ENCODE measurements at regions not wholly inside any gene's neighbourhood (a gene's known extent, or its start where the extent isn't known, plus 50 kb on each side); places are given as distances from the start of the nearest gene placed in this dataset.

DNA sequence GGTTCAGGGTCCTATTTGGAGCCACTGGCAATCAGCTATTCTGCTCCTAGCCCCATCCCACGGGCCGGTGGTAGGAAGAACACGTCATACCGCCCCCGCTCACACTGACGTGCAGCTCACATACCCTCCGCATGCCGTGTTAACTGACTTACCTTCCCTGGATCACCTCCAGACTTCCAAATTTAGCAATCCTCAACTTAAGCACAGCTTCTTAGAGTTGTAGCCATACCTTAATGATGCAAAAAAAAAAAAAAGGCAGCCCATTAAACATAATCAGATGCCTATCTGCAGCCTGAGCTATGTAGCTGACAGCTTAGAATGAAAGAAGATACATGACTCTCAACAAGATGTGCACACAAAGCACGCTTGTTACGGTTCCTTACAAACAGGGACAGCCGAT is 93.0 kb downstream of the IRX2 start:
- no peak for DNase-seq (ENCODE audit: low read depth in 2 of 2)

DNA sequence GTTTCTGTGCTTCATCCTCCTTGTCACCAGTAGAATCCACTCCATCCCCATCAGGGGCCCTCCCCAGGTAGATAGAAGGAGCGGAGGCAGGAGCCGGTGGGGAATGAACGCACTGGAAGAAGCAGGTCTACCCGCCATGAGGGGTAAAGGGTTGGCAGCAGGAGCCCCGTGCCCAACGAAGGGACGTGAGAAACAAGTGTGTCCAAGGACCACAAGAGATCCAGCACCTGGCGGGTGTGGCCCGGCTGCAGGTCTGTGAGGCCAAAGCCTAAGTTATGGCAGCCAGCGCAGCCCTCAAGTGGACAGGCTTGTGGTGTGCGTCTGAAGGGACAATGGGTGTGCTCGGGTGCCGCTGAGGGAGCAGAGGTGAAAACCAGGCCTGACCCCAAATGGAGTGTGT is 94.3 kb downstream of the IRX2 start:
- no peak for DNase-seq (ENCODE audit: low read depth in 2 of 2)

DNA sequence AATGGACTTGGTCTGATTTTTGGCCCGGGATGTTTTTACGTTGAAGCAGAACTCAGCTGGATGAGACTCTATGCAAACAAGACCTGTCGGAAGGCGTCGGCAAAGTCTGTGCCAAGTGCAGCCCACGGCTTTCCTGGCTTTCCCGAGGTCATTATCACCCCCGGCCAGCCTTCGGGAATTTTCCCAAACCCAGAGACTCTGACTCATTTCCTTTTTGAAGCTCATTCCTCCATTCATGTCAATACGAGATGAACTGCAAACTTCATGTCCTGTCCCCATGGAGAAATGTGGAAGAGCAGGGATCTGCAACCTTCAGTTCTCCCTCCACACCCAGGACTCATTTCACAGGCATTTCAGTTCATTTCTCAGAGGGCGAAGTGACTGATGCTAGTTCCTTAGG is 95.3 kb downstream of the IRX2 start:
- no peak for DNase-seq (ENCODE audit: low read depth in 2 of 2)

DNA sequence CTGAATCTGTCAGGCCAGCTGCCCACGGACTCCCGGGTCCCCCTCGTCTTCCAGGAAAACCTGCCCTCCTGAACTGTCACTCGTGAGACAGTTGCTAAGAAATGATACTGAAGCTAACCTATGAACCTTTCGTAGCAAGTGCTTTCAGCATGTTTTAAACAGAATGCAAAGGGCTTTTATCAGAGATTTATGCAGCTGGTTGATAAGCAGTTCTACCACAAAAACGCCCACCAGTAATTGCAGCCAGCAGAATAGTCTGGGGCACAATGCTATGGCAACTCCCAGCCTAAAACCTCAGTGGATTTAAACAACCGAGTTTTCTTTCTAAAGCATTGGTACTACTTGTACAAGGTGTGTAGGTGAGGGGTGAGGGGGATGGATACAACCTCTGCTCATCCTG is 97.5 kb downstream of the IRX2 start:
- no peak for DNase-seq (ENCODE audit: low read depth in 2 of 2)

DNA sequence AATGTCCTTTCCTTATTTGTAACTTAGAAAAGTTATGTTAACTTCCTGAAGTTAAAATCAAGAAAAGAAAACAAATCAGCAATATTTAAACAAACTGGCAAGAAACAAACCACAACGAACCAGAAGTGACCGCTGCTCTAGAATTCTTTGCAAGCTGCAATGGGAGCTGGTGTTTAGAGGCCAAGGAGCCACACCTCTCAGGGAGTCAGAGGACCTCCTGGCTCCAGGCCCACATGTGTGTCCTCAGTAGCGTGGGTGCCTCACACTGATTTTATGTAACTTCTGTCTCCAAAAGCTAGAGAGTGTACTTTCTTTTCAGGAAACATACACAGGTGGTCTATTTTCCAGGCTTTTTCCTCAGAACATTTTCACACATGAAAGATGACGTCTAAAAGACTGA is 100.4 kb downstream of the IRX2 start:
- DNase-seq (ENCODE audit: low read depth in 2 of 2), result no peak

DNA sequence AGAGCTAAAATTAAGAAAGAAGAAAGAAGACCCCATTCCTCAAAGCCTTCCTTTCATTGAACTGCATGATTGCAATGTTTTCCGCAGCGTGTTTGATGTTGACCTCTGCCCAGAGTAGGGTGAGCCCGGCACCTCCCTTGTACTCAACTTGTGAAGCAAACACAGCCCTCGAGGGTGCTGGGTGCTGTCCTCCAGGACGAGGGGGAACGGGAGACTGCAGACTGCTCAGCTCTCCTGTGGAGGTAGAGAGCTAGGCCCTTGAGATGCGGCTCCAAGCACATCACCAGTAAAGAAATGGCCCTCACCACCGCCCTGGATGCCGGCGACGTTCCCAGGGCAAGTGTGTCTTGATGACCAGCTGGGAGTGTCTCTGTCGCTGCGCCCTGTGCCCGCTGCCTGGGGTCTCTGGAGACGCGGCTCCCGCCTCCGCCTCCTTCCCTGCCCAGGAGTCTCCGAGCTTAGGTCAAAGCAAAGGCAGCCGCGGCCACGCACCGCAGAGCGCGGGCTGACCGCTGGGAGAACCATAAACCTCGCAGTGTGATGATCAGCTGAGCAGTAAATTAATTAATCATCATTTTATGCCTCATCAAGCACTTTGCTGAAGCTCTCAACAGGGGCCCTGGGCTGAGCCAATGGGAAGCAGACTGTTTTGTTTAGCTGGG is 108.7 kb downstream of the IRX2 start:
- DNase-seq (ENCODE audit: low read depth in 2 of 2), result no peak

DNA sequence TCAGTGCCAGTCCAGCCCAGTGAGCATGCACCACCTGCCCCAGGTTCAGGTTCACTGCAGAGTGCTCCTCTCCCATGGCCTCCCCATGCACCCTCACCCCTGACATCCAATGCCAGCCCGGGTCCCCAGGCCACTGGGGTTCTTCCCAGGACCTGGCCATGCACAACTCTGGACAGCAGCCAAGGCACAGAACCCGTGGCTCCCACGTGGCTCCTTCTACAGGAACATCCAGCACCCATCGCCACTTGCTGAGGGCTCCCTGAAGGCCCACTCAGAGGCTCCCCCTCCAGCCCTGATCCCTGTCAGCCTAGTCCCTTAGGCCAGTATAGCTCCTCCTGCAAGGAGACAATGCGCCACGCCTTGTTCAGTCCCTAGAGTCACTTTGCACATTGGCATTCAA is 110.8 kb downstream of the IRX2 start:
- DNase-seq (ENCODE audit: low read depth in 2 of 2), result no peak

DNA sequence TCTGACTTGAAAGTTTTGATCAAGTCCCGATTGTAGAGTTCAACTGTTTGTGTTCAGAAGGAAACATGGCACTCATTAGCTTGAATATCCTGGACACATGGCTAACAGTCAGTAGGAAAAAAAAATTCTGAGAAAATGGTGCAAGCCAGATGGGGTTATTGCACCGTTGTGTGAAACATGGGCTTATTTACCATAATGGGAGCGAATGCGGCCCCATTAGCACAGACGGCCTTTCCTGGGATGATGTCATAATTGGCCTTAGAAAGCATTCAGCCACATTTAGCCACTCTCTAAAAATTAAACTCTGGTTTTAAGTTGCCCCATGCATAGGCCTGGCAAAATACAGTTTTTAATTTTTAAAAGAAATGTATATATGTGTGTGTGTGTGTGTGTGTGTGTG is 112.1 kb downstream of the IRX2 start:
- no peak for DNase-seq (ENCODE audit: low read depth in 2 of 2)

DNA sequence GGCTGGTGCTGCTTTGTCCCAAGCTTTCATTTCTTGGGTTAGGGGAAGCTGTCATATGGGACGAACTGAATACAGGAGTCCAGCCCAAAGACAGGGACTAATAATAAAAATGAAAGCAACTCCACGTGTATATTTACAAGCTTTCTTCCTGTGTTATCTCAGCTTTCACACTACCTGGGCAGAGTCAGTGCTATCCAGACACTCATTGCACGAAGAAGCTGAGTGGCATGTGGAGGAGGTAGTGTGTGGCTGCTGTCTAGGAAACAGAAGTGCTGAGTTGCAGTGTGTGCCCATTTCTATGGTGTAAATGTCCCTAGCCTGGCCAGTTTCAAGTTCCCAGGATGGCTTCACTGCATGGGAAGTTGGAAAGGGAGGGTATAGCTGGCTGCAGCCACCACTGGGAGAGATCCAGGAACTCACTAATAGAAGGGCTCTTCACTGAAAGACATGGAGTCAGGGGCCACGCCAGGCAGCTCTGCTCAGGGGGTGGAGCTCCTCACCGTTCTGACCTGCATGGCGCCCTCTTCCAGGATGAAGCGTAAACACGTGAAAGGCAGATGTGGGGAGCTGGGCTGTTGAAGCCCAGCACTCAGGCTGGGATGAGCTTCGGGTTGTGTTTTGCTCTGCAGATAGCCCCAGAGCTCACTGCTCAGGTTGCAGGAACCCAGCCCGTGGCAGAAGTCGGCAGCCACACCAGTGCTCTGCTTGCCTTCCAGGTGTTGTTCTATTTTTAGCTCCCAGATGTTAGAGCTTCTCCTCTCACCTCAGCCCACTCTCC is 116.9 kb downstream of the IRX2 start:
- no peak for DNase-seq (ENCODE audit: low read depth in 2 of 2)

DNA sequence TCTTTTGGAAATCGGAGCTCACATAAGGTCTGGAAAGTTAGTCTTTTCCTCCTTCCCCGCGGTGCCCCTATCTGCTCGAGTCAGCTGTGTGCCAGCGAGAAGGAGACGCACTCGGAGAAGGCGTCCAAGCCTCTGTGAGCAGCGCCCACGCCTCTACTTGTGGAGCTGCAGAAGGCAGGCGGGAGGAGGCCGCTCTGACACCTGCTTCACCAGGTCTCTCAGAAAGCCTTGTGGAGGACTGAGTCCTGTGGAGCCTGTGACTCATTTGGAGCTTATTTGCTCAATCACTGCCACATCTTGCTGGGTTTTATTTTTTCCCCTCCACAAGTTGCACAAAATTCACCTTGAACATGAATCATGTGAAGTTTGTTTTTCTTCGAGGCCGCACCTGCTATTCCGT is 117.5 kb downstream of the IRX2 start:
- no peak for DNase-seq (ENCODE audit: low read depth in 2 of 2)

DNA sequence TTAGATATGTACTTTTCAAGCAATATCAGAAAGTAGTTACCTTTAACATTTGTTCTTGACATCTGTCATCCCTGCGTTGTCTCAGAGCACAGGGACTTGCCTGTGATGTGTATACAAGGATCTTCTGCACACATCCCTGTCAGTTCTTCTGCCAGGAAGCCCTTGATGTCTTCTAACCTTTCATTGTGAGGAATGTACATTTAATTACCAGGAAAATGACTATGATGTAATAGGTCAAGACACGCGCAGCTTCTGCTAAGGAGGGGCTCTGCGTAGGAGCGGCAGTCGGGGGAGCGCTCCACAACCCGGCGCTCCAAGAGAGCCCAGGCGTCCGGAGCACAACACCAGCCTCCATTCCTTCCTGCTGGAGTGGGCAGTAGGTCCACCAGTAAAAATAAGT is 119.7 kb downstream of the IRX2 start:
- no peak for DNase-seq (ENCODE audit: low read depth in 2 of 2)

DNA sequence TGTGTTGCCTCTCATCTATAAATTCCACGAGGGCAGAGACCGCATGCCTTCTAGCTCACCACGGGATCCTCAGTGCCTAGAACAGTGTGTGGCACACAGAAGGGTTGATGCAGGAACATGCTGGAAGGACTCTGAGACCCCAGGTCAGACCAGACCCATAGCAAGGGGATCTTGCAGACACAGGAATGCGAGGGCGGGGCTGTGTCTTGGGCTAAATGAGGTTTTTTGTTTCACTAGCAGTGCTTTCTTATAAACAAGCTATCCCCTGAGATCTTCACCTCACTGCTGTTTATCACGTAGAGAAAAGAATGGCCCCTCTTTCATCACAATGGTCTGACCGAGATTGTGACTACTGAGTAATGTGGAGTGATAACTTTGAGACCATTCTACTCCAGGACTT is 122.4 kb downstream of the IRX2 start:
- no peak for DNase-seq (ENCODE audit: low read depth in 2 of 2)

DNA sequence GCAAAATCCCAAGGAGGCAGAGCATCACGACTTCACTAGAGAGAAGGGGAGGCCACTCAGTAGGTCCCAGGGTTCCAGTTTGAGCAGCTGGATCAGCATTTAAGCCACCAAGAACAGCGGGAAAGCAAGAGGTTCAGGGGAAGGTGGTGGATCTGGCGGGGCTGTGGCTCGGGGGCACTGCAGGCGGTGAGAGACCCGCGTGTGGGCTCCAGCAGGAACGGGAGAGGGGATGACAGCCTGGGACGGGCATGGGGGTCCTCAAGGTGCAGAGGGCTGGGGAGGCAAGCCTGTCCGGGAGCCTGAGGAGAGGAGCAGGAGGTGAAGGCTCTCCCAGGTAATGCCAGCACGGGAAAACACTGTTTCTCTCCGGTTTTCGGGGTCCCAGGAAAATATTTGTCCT is 123.6 kb downstream of the IRX2 start:
- DNase-seq (ENCODE audit: low read depth in 2 of 2), result no peak

DNA sequence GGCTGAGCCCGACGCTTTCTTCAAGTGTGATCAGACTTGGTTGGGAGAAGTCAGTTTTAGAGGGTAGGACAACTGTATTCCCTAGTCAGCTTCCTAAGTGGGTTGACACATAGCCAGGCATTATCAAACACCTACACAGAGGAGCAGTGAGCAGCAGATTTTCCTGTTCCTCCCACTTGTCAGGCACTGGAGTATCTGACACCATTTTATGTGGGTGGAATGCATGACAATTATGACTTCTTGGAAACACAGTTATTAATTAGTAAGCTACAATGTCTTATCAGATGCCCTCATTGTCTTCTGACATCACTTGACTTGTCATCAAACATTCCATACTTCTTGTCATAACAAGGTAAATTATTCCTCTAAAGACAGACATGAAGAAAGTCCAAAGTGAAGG is 124.9 kb downstream of the IRX2 start:
- no peak for DNase-seq (ENCODE audit: low read depth in 2 of 2)

DNA sequence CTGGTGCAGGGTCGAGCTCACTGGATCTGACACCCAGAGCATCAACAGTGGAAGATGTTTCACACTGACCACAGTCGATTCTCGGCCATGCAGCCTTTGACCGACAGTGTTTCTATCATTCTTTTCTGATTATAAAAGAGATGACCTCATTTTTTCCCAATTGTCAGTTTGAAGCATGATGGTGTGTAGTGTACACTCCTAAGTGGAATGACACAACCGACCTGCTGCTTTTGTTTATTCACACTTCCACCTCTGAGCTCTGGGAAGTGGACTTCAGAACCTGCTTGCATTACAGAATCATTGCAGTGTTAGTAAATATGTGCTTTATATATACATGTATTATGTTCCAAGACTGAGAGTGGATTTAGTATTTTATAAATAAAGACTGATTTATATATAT is 128.6 kb downstream of the IRX2 start:
- DNase-seq (ENCODE audit: low read depth in 2 of 2), result no peak

DNA sequence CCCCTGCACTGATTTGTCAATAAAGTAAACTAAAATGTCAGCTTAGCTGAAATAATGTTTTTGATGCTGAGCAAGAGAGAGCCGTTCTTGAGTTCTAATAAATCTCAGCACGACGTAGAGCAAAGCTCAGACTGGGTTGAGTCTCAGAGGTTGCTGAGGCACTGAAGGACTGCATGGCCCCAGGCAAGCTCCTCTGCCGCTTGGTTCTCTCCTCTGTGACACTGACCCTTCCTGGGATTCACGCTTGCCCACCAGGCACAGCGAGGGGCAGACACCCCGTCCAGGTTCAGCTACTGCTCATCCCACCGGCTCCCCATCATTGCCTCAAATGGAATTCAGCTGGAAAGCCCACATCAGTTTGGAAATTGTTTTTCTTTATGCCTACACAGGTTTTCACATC is 129.8 kb downstream of the IRX2 start:
- DNase-seq (ENCODE audit: low read depth in 2 of 2), result no peak

DNA sequence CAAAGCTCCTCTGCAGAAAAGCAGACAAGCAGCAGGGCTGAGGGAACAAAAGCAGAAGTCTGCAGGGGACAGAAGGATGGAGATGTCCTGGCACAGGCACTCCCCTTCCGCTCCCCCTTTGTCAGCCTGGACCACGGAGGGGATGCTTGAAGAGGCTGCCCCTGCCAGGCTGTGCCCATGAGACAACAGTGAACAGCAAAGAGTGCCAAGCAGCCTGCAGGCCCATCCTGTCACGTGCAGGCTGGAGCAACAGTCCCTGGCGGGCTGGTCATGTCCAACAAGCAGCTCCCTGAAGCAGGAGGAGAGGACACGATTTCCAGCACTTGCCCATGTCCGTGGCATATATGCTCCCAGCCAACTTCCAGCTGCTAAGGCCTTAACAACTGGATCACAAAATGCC is 132.3 kb downstream of the IRX2 start:
- no peak for DNase-seq (ENCODE audit: low read depth in 2 of 2)

DNA sequence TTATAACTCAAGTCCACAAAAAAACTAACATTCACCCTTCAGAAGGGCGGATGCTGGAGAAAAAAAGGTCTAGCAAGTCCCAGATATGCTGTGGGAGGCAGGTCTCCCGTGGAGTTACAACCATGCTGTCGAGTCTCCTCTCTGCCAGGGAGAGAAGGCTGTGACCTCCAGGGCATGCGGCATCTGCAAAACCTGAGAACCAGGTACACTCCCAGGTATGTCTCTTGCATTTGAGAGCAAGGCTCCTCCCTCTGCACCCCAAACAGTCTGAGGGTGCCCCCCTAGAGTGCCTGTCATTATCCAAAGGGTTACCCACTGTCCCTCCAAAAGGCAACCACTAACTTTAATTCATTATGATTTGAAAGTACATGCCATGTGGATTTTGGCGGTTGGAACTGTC is 134.0 kb downstream of the IRX2 start:
- DNase-seq (ENCODE audit: low read depth in 2 of 2), result no peak

DNA sequence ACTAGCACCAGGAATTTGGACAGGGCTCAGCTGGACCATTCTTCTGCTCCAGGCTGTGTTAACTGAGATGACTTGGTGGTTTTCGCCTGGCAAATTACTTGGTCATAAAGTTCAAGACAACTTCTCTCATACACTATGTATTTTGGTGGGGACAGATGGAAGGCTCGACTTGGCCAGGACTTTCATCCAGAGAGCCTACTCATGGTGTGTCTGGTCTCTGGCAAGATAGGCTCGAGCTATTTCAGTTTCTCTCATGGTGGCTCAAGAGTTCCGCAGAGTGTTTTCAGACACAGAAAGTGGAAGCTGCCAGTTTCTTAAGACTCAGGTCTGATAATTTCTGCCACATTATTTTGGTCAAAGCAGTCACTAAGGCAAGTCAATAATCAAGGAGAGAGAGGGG is 135.6 kb downstream of the IRX2 start:
- DNase-seq (ENCODE audit: low read depth in 2 of 2), result no peak

DNA sequence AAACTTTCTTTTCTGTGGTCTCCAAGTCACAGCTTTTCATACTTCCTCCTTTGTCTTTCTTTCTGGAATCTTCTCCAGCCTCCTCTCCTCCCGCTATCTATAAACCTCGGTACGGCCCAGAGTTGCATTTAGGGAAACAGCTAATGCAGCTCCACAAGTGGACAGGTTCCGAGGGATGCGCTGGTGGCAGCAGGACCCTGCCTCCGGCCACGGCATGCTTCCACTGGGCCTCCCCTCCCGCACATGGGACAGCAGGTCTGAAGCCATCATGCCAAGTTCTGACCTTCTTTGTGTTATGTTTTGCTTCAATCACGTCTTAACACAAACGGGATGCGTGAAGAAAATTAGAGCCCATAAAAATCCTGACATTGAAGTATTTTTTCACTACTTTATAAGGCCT is 136.9 kb downstream of the IRX2 start:
- no peak for DNase-seq (ENCODE audit: low read depth in 2 of 2)

DNA sequence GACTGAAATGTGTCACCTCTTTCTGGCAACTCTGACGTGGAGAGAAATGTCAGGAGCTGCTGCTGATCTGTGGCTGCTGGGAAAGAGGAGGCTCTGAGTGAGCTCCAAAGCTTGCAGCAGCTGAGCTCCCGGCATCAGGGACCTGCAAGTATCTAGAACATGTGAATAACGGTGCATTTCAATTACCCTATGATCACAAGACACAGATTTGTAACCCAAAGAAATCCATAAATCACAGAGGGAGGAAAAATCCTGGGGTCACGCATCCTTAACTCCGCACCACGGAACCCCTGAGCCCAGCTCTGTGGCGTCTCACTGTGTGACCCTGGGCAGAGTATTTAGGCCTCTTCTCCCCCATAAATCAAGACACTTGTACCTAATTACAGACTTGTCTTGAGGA is 139.8 kb downstream of the IRX2 start:
- DNase-seq (ENCODE audit: low read depth in 2 of 2), result no peak

DNA sequence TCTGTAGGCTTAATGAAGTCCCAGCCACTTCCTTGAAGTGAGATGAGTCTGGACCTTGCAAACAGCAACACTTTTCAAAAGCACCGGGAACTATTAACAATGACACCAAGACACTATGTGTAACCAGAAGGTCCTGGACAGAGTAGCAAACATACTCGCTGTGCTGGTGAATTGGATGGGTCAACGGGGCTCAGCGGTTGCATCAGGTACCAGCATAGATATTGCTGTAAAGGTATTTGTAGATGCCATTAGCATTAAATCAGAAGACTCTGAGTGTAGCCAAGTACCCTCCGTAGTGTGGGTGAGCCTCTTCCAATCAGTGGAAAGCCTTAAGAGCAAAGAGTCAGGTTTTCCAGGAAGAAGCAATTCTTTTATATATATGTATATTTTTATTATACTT is 140.5 kb downstream of the IRX2 start:
- DNase-seq (ENCODE audit: low read depth in 2 of 2), result no peak

DNA sequence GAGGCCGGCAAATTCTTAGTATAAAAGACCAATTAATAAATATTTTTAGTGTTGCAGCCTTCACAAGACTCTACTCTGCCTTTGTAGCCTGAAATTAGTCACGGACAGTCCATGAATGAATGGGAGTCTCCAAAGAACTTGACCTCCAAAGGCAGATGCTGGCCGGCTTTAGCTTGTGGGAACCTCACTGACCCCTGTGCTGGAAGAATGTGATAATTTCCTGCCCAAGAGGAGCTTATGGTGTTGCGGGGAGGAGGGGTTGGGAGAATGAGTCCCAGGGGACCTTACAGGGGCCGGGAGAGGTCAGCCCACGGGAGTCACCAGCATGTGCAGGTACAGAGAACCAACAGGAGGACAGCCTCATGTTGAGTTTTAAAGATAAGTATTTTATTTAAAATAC is 143.1 kb downstream of the IRX2 start:
- no peak for DNase-seq (ENCODE audit: low read depth in 2 of 2)

DNA sequence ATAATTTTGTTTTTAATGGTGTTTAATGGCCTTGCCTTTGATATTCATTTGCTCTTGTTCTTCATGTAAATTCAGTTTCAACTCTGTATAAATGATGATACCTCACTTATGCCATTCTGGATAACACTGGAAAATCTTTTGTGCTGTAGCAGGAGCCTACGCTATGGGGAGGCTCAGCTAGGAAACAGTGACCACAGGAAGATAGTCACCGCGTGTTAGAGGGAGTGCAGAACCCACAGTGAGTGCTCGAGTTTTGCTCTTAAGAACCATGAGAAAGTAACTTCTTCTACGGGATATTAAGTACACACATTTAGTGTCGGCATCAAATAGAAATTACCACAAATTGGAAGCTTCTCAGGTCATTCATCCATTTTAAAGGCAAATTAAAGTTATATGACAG is 143.9 kb downstream of the IRX2 start:
- DNase-seq (ENCODE audit: low read depth in 2 of 2), result no peak
